MCF 10A (cell line): ENCODE measurements at regions not wholly inside any gene's neighbourhood (a gene's known extent, or its start where the extent isn't known, plus 50 kb on each side); places are given as distances from the start of the nearest gene placed in this dataset.

Experiments
- BruUV-seq: library from RNA; stranded (reverse); fragments of 400-500 nt; replicated peaks from 2 replicates; lab custom pipeline; 2021; lab: Mats Ljungman, UMichigan
- CTCF ChIA-PET: fragments of 300-600 bp; sonication (Branson Sonifier 250); formaldehyde crosslinking; extraction: SDS; loops from one replicate; lab custom pipeline; 2021; ENCODE audit warnings: antibody characterized with exemption, inconsistent platforms; lab: Yijun Ruan, JAX
- POLR2A ChIA-PET: fragments of 300-600, 350-650 bp; sonication (Branson Sonifier 250); formaldehyde crosslinking; extraction: SDS; loops from one replicate; lab custom pipeline; 2020; ENCODE audit warnings: antibody characterized with exemption, inconsistent platforms; lab: Yijun Ruan, JAX
- DNase-seq: peaks from one replicate; pipeline ENCODE4 v3.0.0-alpha.2; 2018; ENCODE audit not compliant: unreplicated experiment
- H3K27ac Mint-ChIP-seq: one replicate; pipeline ENCODE4 v1.8.0; 2022; ENCODE audit warnings: mild to moderate bottlenecking, low read depth, mixed read lengths; ENCODE audit not compliant: unreplicated experiment
- H3K27me3 Mint-ChIP-seq: one replicate; pipeline ENCODE4 v1.8.0; 2022; ENCODE audit warnings: mixed read lengths; ENCODE audit not compliant: insufficient read depth, unreplicated experiment
- H3K36me3 Mint-ChIP-seq: one replicate; pipeline ENCODE4 v1.8.0; 2022; ENCODE audit warnings: mild to moderate bottlenecking, moderate library complexity, mixed read lengths; ENCODE audit not compliant: insufficient read depth, unreplicated experiment
- H3K4me1 Mint-ChIP-seq: one replicate; pipeline ENCODE4 v1.8.0; 2022; ENCODE audit warnings: mixed read lengths; ENCODE audit not compliant: insufficient read depth, unreplicated experiment
- H3K4me3 Mint-ChIP-seq: one replicate; pipeline ENCODE4 v1.8.0; 2022; ENCODE audit warnings: mild to moderate bottlenecking, moderate library complexity, mixed read lengths; ENCODE audit not compliant: unreplicated experiment
- H3K9me3 Mint-ChIP-seq: one replicate; pipeline ENCODE4 v1.8.0; 2022; ENCODE audit warnings: mixed read lengths; ENCODE audit not compliant: unreplicated experiment
- intact Hi-C: fragments of 100-400 bp; cut with micrococcal nuclease; formaldehyde crosslinking; loops from 2 replicates; pipeline ENCODE4 v1.14.1; 2022
- TF ChIP-seq, protein P1 (sequence below): fragments of 200-600 bp; IDR thresholded peaks from one replicate; pipeline ENCODE4 v1.8.0; 2022; ENCODE audit warnings: antibody characterized with exemption, mild to moderate bottlenecking; ENCODE audit not compliant: unreplicated experiment

GRCh38 chr9:79286992-79287707, 284.6 kb upstream of the TLE4 start:
- POLR2A ChIA-PET: interaction anchor here (0.7 to 1.0 kb wide), 2 partner anchors 95 to 758 kb away, joined by 3 read pairs; no protein-coding TSS in a partner anchor
- Mint-ChIP-seq H3K27ac (no peak overlapping the region), H3K4me1 (no peaks in the 10 kb centered on the region)

DNA sequence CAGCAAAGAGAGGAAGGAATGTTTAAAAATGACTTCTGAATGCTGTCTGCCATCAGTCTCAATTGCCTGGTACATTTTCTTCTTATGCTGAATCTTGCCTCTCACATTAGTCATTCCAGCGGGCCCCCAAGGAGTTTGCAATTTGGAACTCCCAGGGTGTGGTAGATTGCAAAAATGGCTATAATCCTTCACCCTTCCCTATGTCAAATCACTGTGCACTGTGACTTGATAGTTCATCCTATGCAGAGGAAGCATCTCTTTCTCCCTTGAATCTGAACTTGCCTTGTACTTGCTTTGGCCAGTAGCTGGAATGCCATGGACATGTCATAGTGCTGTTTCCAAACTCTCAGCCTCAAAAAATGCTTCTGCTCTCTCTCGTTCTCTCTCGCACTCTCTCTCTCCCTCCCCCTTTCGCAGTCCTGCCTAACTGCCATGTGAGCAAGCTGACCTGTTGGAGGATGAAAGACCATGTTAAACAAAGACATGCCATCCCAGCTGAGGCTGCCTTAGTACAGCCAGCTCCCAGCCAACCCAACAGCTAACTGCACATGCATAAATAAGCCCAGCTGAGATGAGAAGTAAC, 284.0 kb upstream of the TLE4 start:
- TF ChIP-seq, protein P1, sequence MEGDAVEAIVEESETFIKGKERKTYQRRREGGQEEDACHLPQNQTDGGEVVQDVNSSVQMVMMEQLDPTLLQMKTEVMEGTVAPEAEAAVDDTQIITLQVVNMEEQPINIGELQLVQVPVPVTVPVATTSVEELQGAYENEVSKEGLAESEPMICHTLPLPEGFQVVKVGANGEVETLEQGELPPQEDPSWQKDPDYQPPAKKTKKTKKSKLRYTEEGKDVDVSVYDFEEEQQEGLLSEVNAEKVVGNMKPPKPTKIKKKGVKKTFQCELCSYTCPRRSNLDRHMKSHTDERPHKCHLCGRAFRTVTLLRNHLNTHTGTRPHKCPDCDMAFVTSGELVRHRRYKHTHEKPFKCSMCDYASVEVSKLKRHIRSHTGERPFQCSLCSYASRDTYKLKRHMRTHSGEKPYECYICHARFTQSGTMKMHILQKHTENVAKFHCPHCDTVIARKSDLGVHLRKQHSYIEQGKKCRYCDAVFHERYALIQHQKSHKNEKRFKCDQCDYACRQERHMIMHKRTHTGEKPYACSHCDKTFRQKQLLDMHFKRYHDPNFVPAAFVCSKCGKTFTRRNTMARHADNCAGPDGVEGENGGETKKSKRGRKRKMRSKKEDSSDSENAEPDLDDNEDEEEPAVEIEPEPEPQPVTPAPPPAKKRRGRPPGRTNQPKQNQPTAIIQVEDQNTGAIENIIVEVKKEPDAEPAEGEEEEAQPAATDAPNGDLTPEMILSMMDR: no peak
- ChIA-PET POLR2A (no interaction called here), CTCF (interaction anchor here (0.7 to 0.9 kb wide), 2 partner anchors 8 to 1611 kb away, joined by 3 to 6 read pairs; no protein-coding TSS in a partner anchor)
- no peak overlapping the region for H3K27ac Mint-ChIP-seq
- H3K27me3 Mint-ChIP-seq: no peaks in the 10 kb centered on the region
- no peaks in the 10 kb centered on the region for H3K9me3 Mint-ChIP-seq
- H3K4me1 Mint-ChIP-seq: no peaks in the 10 kb centered on the region
- H3K36me3 Mint-ChIP-seq: peaks cover 6% of the 10 kb centered on the region
- no peak for DNase-seq
- no peak overlapping the region for H3K4me3 Mint-ChIP-seq
- intact Hi-C loops: no loop called here
- no TSS peak for BruUV-seq

More at GRCh38 chr9:79286992-79287707, 284.6 kb upstream of the TLE4 start:
- no peak for DNase-seq
- TF ChIP-seq, protein P1: no peak
- H3K36me3 Mint-ChIP-seq: peaks cover 6% of the 10 kb centered on the region
- no peaks in the 10 kb centered on the region for H3K27me3 Mint-ChIP-seq
- no TSS peak for BruUV-seq
- intact Hi-C loops: no loop called here
- H3K4me3 Mint-ChIP-seq: no peak overlapping the region
- CTCF ChIA-PET: interaction anchor here (0.6 to 0.8 kb wide), 3 partner anchors 15 to 749 kb away, joined by 3 to 5 read pairs (median 3); no protein-coding TSS in a partner anchor
- H3K9me3 Mint-ChIP-seq: no peaks in the 10 kb centered on the region

DNA sequence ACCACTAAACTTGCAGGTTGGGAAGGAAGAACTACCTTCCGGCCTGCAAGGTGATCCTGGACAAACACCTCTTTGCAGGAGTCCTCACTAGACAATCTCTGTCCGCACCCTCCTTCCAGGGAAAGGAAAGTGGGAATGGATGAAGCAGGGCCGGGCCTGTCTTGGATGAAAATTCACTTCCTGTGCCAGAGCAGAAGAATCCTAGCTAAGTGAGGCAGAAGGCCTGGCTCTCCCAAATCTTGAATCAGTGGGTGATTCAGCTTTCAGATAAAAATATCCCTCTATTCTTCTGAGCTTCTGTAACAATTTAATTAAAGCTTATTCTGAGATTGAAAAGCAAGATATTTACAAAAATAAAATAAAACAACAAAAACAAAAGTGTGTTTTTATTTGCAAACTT, 281.9 kb upstream of the TLE4 start:
- CTCF ChIA-PET: interaction anchor here (0.7 kb wide), 1 partner anchor 1041 kb away, joined by 3 read pairs; no protein-coding TSS in a partner anchor
- TF ChIP-seq, protein P1: no peak

GRCh38 chr9:79292731-79293280, 279.0 kb upstream of the TLE4 start:
- no peaks in the 10 kb centered on the region for H3K4me1 Mint-ChIP-seq

More for the DNA sequence above, 281.9 kb upstream of the TLE4 start:
- Mint-ChIP-seq H3K27ac (no peak overlapping the region), H3K36me3 (peaks cover 6% of the 10 kb centered on the region), H3K27me3 (no peaks in the 10 kb centered on the region), H3K4me1 (no peaks in the 10 kb centered on the region), H3K9me3 (no peaks in the 10 kb centered on the region), H3K4me3 (no peak overlapping the region)
- no TSS peak for BruUV-seq
- DNase-seq: no peak
- intact Hi-C loops: no loop called here
- POLR2A ChIA-PET: interaction anchor here (0.6 kb wide), 1 partner anchor 43 kb away, joined by 3 read pairs; no protein-coding TSS in a partner anchor

More at GRCh38 chr9:79292731-79293280, 279.0 kb upstream of the TLE4 start:
- DNase-seq: no peak
- TF ChIP-seq, protein P1: no peak
- no TSS peak for BruUV-seq
- H3K27ac Mint-ChIP-seq: no peak overlapping the region
- POLR2A ChIA-PET: interaction anchor here (0.6 kb wide), 1 partner anchor 594 kb away, joined by 3 read pairs; no protein-coding TSS in a partner anchor
- H3K4me3 Mint-ChIP-seq: no peak overlapping the region
- intact Hi-C loops: no loop called here
- H3K36me3 Mint-ChIP-seq: peaks cover 6% of the 10 kb centered on the region
- H3K9me3 Mint-ChIP-seq: no peaks in the 10 kb centered on the region
- H3K27me3 Mint-ChIP-seq: no peaks in the 10 kb centered on the region
- CTCF ChIA-PET: interaction anchor here (0.5 to 0.8 kb wide), 2 partner anchors 619 to 696 kb away, joined by 3 read pairs; no protein-coding TSS in a partner anchor
